Stomach (tissue), 4 donors: ENCODE measurements at regions not wholly inside any gene's neighbourhood (a gene's known extent, or its start where the extent isn't known, plus 50 kb on each side); places are given as distances from the start of the nearest gene placed in this dataset.

Experiments
- CTCF ChIP-seq, 7 experiments: fragments of 450-650 bp in 4 of 7; fragments of 200-600 bp in 3 of 7; sonication (generic) in 3 of 7; IDR thresholded peaks; one replicate each; pipeline ENCODE4 v1.5.1; 2016 to 2019; ENCODE audit warnings: antibody characterized with exemption in 7 of 7, control low read depth in 2 of 7, mild to moderate bottlenecking in 1 of 7
- POLR2A ChIP-seq, 4 donors: fragments of 450-650 bp; IDR thresholded peaks; one replicate each; pipeline ENCODE4 v1.6.1; 2016; ENCODE audit warnings: antibody characterized with exemption in 4 of 4, control low read depth in 2 of 4, mild to moderate bottlenecking in 1 of 4, moderate library complexity in 1 of 4
- POLR2AphosphoS5 ChIP-seq, 3 donors: sonication (generic); formaldehyde crosslinking; IDR thresholded peaks; one replicate each; pipeline ENCODE4 v1.6.1; 2016; ENCODE audit warnings: antibody characterized with exemption in 3 of 3

- TF ChIP-seq CTCF (IDR thresholded peaks at IDR 0.05) (no peak), POLR2A (IDR thresholded peaks at IDR 0.05) (no peak), POLR2AphosphoS5 (IDR thresholded peaks at IDR 0.05) (no peak)
Observed at GRCh38 chr9:89779405-89780203, 174.8 kb downstream of the GADD45G start.
